DOHH2 (cell line): ENCODE measurements at regions not wholly inside any gene's neighbourhood (a gene's known extent, or its start where the extent isn't known, plus 50 kb on each side); places are given as distances from the start of the nearest gene placed in this dataset.

Source experiments
- CTCF ChIP-seq: fragments of 200-600 bp; sonication (generic); IDR thresholded peaks from one replicate; pipeline ENCODE4 v1.5.1; 2014; ENCODE audit warnings: antibody characterized with exemption, mild to moderate bottlenecking, low read depth, low read length; ENCODE audit not compliant: poor library complexity, severe bottlenecking
- EZH2phosphoT487 ChIP-seq: fragments of 200-600 bp; sonication (generic); IDR thresholded peaks from 2 replicates; pipeline ENCODE4 v1.6.1; 2017; ENCODE audit warnings: borderline replicate concordance, mild to moderate bottlenecking, antibody characterized with exemption, low read length, moderate library complexity, mixed read lengths

GRCh38 chr6:147881432-147881831, 372.9 kb downstream of the SAMD5 start:
- TF ChIP-seq CTCF (no peak), EZH2phosphoT487 (no peak)
